PC-3 (cell line): ENCODE measurements at regions not wholly inside any gene's neighbourhood (a gene's known extent, or its start where the extent isn't known, plus 50 kb on each side); places are given as distances from the start of the nearest gene placed in this dataset.

ENCODE experiments used
- ATAC-seq: fragments of 200-7000 bp; cut with Tn5 transposase; 2 replicates; pipeline ENCODE4 v1.9.1; 2020; ENCODE audit warnings: mild to moderate bottlenecking, moderate library complexity
- BruUV-seq: library from RNA; stranded (reverse); fragments of 400-500 nt; replicated peaks from 2 replicates; lab custom pipeline; 2021; lab: Mats Ljungman, UMichigan
- CTCF ChIA-PET: fragments of 300-600 bp; sonication (Branson Sonifier 250); formaldehyde crosslinking; loops from one replicate; lab custom pipeline; 2022; ENCODE audit warnings: antibody characterized with exemption; lab: Charles Lee
- POLR2A ChIA-PET: fragments of 300-600 bp; sonication (Branson Sonifier 250); formaldehyde crosslinking; loops from one replicate; lab custom pipeline; 2022; ENCODE audit warnings: antibody characterized with exemption; ENCODE audit not compliant: unreplicated experiment; lab: Charles Lee
- DNase-seq: peaks from one replicate; pipeline ENCODE4 v3.0.0-alpha.2; 2015
- H2AFZ ChIP-seq: fragments of 300-600 bp; sonication (generic); 2 replicates; pipeline ENCODE4 v1.6.0; 2016; ENCODE audit warnings: antibody characterized with exemption, low read length
- H3F3A ChIP-seq: fragments of 300-600 bp; sonication (generic); one replicate; pipeline ENCODE4 v1.6.0; 2017; ENCODE audit warnings: antibody characterized with exemption, low read length, control low read depth, mild to moderate bottlenecking; ENCODE audit not compliant: unreplicated experiment
- H3K27ac ChIP-seq: fragments of 300-600 bp; sonication (generic); 2 replicates; pipeline ENCODE4 v1.5.1; 2016; ENCODE audit warnings: mild to moderate bottlenecking, low read length
- H3K27me3 ChIP-seq: fragments of 300-600 bp; sonication (generic); 2 replicates; pipeline ENCODE4 v1.6.1; 2016; ENCODE audit warnings: low read length, mixed read lengths
- H3K36me3 ChIP-seq: fragments of 300-600 bp; sonication (generic); 2 replicates; pipeline ENCODE4 v1.6.1; 2016; ENCODE audit warnings: low read depth, mixed run types, low read length, mixed read lengths
- H3K4me1 ChIP-seq: fragments of 300-600 bp; sonication (generic); 2 replicates; pipeline ENCODE4 v1.5.1; 2016; ENCODE audit warnings: low read length; ENCODE audit not compliant: insufficient read depth
- H3K4me2 ChIP-seq: fragments of 300-600 bp; sonication (generic); 2 replicates; pipeline ENCODE4 v1.6.0; 2016; ENCODE audit warnings: low read length
- H3K4me3 ChIP-seq: fragments of 300-600 bp; sonication (generic); 2 replicates; pipeline ENCODE4 v1.5.1; 2016; ENCODE audit warnings: mild to moderate bottlenecking, low read length, mixed read lengths
- H3K79me2 ChIP-seq: fragments of 300-600 bp; sonication (generic); 2 replicates; pipeline ENCODE4 v1.6.1; 2017; ENCODE audit warnings: low read length, mixed read lengths
- H3K9ac ChIP-seq: fragments of 300-600 bp; sonication (generic); 2 replicates; pipeline ENCODE4 v1.6.0; 2016; ENCODE audit warnings: mild to moderate bottlenecking, low read length
- H3K9me2 ChIP-seq: fragments of 300-600 bp; sonication (generic); replicated peaks from 2 replicates; pipeline ENCODE4 v1.6.1; 2016; ENCODE audit warnings: mixed run types, low read length, mixed read lengths
- H3K9me3 ChIP-seq: fragments of 300-600 bp; sonication (generic); 2 replicates; pipeline ENCODE4 v1.6.1; 2016; ENCODE audit warnings: low read length, mixed read lengths
- H4K20me1 ChIP-seq: fragments of 300-600 bp; sonication (generic); 2 replicates; pipeline ENCODE4 v1.6.1; 2016; ENCODE audit warnings: low read length, mixed read lengths
- EZH2 ChIP-seq: fragments of 300-600 bp; sonication (generic); IDR thresholded peaks from one replicate; pipeline ENCODE4 v1.6.1; 2017; ENCODE audit warnings: antibody characterized with exemption, mild to moderate bottlenecking, low read length; ENCODE audit not compliant: unreplicated experiment
- EZH2phosphoT487 ChIP-seq: fragments of 300-600 bp; sonication (generic); IDR thresholded peaks from 2 replicates; pipeline ENCODE4 v1.6.1; 2018; ENCODE audit warnings: mild to moderate bottlenecking, antibody characterized with exemption, low read length, borderline replicate concordance
- intact Hi-C: fragments of 100-400 bp; cut with micrococcal nuclease; formaldehyde crosslinking; loops from 2 replicates; pipeline ENCODE4 v1.9.0; 2023
- TF ChIP-seq, protein P1 (sequence below): fragments of 300-600 bp; sonication (generic); conservative IDR thresholded peaks from 2 replicates; pipeline ENCODE4 v1.5.1; 2017; ENCODE audit warnings: antibody characterized with exemption, low read depth, mild to moderate bottlenecking, low read length

DNA sequence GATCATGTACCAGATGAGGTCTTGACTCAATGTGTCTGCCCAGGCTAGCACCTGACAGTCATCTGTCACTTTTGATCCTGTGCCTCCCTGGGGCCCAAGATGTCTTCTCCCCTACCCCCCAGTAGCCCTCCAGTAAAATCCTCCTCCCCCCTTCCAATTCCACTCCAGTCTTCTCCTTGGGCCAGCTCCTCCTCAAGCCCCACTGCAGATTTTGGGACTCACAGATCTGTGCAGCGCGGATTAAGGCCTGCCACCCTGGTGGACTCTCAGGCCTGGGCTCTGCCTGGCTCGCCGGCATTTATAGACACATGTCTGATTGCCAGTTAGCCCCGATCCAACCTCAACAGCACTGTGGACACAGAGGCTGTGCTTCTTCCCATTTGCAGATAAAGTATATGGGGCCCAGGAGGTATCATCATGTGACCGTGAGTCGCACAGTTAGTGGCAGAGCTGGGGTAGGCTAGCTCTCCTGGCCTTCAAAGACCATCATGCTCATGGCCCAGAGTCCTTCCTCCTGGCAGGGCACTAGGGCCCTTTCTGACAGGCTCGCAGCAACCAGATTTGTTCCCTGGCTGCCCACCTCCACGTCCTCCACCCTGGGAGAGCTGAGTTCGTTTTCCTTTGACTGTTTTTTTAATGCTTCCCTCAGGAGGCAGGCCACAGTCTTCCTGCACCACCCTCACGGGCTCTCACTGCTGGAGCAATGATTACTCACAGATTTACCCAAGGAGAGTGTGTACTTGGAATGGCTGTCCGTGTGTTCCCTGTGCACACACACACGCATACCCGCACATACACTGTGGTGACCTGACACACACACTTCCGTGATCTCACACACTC, 98.3 kb upstream of the DIO3 start:
- Histone ChIP-seq H3K79me2 (no peaks in the 10 kb centered on the region), H4K20me1 (no peaks in the 10 kb centered on the region), H3K4me2 (no peak overlapping the region), H2AFZ (no peak overlapping the region), H3K9ac (no peak overlapping the region), H3K27ac (no peak overlapping the region), H3K4me1 (peaks cover 10% of the 10 kb centered on the region), H3F3A (no peaks in the 10 kb centered on the region), H3K9me3 (no peaks in the 10 kb centered on the region), H3K27me3 (no peaks in the 10 kb centered on the region), H3K4me3 (no peak overlapping the region), H3K9me2 (no peaks in the 10 kb centered on the region), H3K36me3 (no peaks in the 10 kb centered on the region)
- CTCF ChIA-PET = no interaction called here
- BruUV-seq = no TSS peak
- intact Hi-C loops = no loop called here
- no peak for TF ChIP-seq EZH2phosphoT487
- TF ChIP-seq, protein P1, sequence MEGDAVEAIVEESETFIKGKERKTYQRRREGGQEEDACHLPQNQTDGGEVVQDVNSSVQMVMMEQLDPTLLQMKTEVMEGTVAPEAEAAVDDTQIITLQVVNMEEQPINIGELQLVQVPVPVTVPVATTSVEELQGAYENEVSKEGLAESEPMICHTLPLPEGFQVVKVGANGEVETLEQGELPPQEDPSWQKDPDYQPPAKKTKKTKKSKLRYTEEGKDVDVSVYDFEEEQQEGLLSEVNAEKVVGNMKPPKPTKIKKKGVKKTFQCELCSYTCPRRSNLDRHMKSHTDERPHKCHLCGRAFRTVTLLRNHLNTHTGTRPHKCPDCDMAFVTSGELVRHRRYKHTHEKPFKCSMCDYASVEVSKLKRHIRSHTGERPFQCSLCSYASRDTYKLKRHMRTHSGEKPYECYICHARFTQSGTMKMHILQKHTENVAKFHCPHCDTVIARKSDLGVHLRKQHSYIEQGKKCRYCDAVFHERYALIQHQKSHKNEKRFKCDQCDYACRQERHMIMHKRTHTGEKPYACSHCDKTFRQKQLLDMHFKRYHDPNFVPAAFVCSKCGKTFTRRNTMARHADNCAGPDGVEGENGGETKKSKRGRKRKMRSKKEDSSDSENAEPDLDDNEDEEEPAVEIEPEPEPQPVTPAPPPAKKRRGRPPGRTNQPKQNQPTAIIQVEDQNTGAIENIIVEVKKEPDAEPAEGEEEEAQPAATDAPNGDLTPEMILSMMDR = no peak
- TF ChIP-seq EZH2 = no peak
- peak; percentile 54 for ATAC-seq
- DNase-seq = peak; percentile 28
- POLR2A ChIA-PET = no interaction called here

DNA sequence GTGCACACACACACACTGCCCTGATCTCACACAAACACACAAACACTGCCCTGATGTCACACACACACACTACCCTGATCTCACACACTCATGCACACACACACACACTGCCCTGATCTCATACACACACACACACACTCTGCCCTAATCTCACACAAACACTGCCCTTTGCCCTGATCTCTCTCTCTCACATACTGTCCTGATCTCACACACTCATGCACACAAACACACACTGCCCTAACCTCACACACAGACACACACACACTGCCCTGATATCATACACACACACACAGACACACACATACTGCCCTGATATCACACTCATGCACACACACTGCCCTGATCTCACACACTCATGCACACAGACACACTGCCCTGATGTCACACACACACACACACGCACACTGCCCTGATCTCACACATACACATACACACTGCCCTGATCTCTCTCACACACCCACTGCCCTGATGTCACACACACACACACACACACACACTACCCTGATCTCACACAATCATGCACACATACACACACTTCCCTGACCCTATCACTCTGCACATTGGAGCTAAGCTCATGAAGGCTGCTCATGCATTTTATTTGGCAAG, 97.6 kb upstream of the DIO3 start:
- intact Hi-C loops = no loop called here
- ChIA-PET POLR2A (no interaction called here), CTCF (no interaction called here)
- no peak overlapping the region for H3K4me3 ChIP-seq
- H3K9me2 ChIP-seq = no peaks in the 10 kb centered on the region
- no peaks in the 10 kb centered on the region for H4K20me1 ChIP-seq
- no peak overlapping the region for H3K27ac ChIP-seq
- DNase-seq = no peak
- no peaks in the 10 kb centered on the region for H3F3A ChIP-seq
- ATAC-seq = no peak; the same call in 1 of the 2 replicates
- no peaks in the 10 kb centered on the region for H3K27me3 ChIP-seq
- H3K4me2 ChIP-seq = no peak overlapping the region
- no peak overlapping the region for H3K9ac ChIP-seq
- TF ChIP-seq, protein P1 = no peak
- no peak for TF ChIP-seq EZH2phosphoT487
- no peak for TF ChIP-seq EZH2
- no TSS peak for BruUV-seq
- peaks cover 10% of the 10 kb centered on the region for H3K4me1 ChIP-seq
- 0 out of 2 replicates have a peak, but pooled peaks cover 2% of the 10 kb centered on the region for H3K36me3 ChIP-seq
- no peak overlapping the region for H2AFZ ChIP-seq
- no peaks in the 10 kb centered on the region for H3K79me2 ChIP-seq
- no peaks in the 10 kb centered on the region for H3K9me3 ChIP-seq
